HCT116 (cell line): ENCODE measurements at regions not wholly inside any gene's neighbourhood (a gene's known extent, or its start where the extent isn't known, plus 50 kb on each side); places are given as distances from the start of the nearest gene placed in this dataset.

ENCODE experiments used
- ATAC-seq: fragments of 200-7000 bp; cut with Tn5 transposase; 2 replicates; pipeline ENCODE4 v1.9.1; 2020; ENCODE audit warnings: mild to moderate bottlenecking, moderate library complexity
- BruUV-seq: library from RNA; stranded (reverse); fragments of 400-500 nt; replicated peaks from 2 replicates; lab custom pipeline; 2021; lab: Mats Ljungman, UMichigan
- CTCF ChIA-PET: fragments of 300-600 bp; sonication (Branson Sonifier 250); formaldehyde crosslinking; loops from one replicate; lab custom pipeline; 2021; ENCODE audit warnings: antibody characterized with exemption; lab: Charles Lee
- POLR2A ChIA-PET: fragments of 300-600, 350-600 bp; sonication (Branson Sonifier 250); formaldehyde crosslinking; loops from one replicate; lab custom pipeline; 2021; ENCODE audit warnings: antibody characterized with exemption; lab: Charles Lee
- RAD21 ChIA-PET, 2 experiments: fragments of 300-600 bp; sonication (Branson Sonifier 250); formaldehyde crosslinking; loops; one replicate each; lab custom pipeline; 2023; ENCODE audit warnings: low total read pairs in 2 of 2; ENCODE audit not compliant: uncharacterized antibody in 2 of 2, unreplicated experiment in 2 of 2, low non-redundant PET in 1 of 2; lab: Charles Lee
- DNase-seq: peaks from one replicate; pipeline ENCODE4 v3.0.0-alpha.2; 2010; ENCODE audit warnings: low read depth, low spot score
- H2AFZ ChIP-seq: fragments of 200-600 bp; shearing (Covaris generic), sonication (generic); 2 replicates; pipeline ENCODE4 v1.6.1; 2017; ENCODE audit warnings: low read depth, mixed run types, mixed read lengths, antibody characterized with exemption, low read length; ENCODE audit not compliant: poor library complexity, severe bottlenecking
- H3K27ac ChIP-seq: 2 replicates; pipeline ENCODE4 v1.5.1; 2012; ENCODE audit warnings: low read depth, low read length
- H3K27me3 ChIP-seq: fragments of 200-600 bp; sonication (generic); 2 replicates; pipeline ENCODE4 v1.6.1; 2016; ENCODE audit warnings: mixed run types, low read length, mixed read lengths; ENCODE audit not compliant: insufficient read depth
- H3K36me3 ChIP-seq, 2 experiments: fragments of 200-500 bp in 1 of 2; fragments of 200-600 bp in 1 of 2; sonication (Bioruptor generic) in 1 of 2; sonication (generic) in 1 of 2; 2 replicates each; pipeline versions ENCODE4 v1.5.1 to v1.6.1; 2014 to 2016; ENCODE audit warnings: low read length in 2 of 2, inconsistent platforms in 1 of 2, mixed read lengths in 1 of 2, mixed run types in 1 of 2; ENCODE audit not compliant: insufficient read depth in 2 of 2, control insufficient read depth in 1 of 2
- H3K4me1 ChIP-seq, 2 experiments: fragments of 200-600 bp in 1 of 2; sonication (generic) in 1 of 2; 2 replicates each; pipeline versions ENCODE4 v1.5.1 to v1.6.1; 2012 to 2017; ENCODE audit warnings: low read length in 2 of 2, inconsistent platforms in 1 of 2, mild to moderate bottlenecking in 1 of 2, mixed read lengths in 1 of 2, mixed run types in 1 of 2, moderate library complexity in 1 of 2; ENCODE audit not compliant: insufficient read depth in 2 of 2, control insufficient read depth in 1 of 2
- H3K4me2 ChIP-seq: fragments of 200-600 bp; sonication (generic); 2 replicates; pipeline ENCODE4 v1.6.1; 2017; ENCODE audit warnings: mixed run types, low read length, mixed read lengths
- H3K4me3 ChIP-seq, 2 experiments: fragments of 200-600 bp in 1 of 2; sonication (generic) in 1 of 2; replicated peaks in 1 of 2; 2 replicates each; pipeline ENCODE4 v1.5.1; 2011 to 2016; ENCODE audit warnings: low read length in 2 of 2, control low read depth in 1 of 2, low read depth in 1 of 2, mild to moderate bottlenecking in 1 of 2, mixed read lengths in 1 of 2, mixed run types in 1 of 2
- H3K79me2 ChIP-seq: fragments of 200-600 bp; sonication (generic); 2 replicates; pipeline ENCODE4 v1.6.1; 2017; ENCODE audit warnings: mild to moderate bottlenecking, mixed run types, low read length, moderate library complexity, mixed read lengths; ENCODE audit not compliant: insufficient read depth
- H3K9ac ChIP-seq: fragments of 200-600 bp; sonication (generic); 2 replicates; pipeline ENCODE4 v1.6.1; 2016; ENCODE audit warnings: low read length, mixed read lengths
- H3K9me2 ChIP-seq: fragments of 200-600 bp; sonication (generic), shearing (Covaris generic); 2 replicates; pipeline ENCODE4 v1.6.1; 2017; ENCODE audit warnings: mixed run types, mild to moderate bottlenecking, moderate library complexity; ENCODE audit not compliant: insufficient read depth
- H3K9me3 ChIP-seq, 2 experiments: fragments of 200-500 bp in 1 of 2; fragments of 200-600 bp in 1 of 2; sonication (Bioruptor generic) in 1 of 2; sonication (generic) in 1 of 2; 2 replicates each; pipeline ENCODE4 v1.6.1; 2014 to 2017; ENCODE audit warnings: low read length in 2 of 2, mixed read lengths in 2 of 2, inconsistent platforms in 1 of 2, low read depth in 1 of 2, mild to moderate bottlenecking in 1 of 2, mixed run types in 1 of 2, moderate library complexity in 1 of 2; ENCODE audit not compliant: control insufficient read depth in 1 of 2, insufficient read depth in 1 of 2
- H4K20me1 ChIP-seq: fragments of 200-600 bp; sonication (generic), shearing (Covaris generic); 2 replicates; pipeline ENCODE4 v1.6.1; 2017; ENCODE audit warnings: mixed run types, mild to moderate bottlenecking, moderate library complexity; ENCODE audit not compliant: insufficient read depth
- ATF3 ChIP-seq: IDR thresholded peaks from 2 replicates; pipeline ENCODE4 v1.6.1; 2012
- CBX3 ChIP-seq: IDR thresholded peaks from 2 replicates; pipeline ENCODE4 v1.6.1; 2012; ENCODE audit warnings: low read depth
- CEBPB ChIP-seq: IDR thresholded peaks from 2 replicates; pipeline ENCODE4 v1.6.1; 2012; ENCODE audit warnings: low read depth
- EGR1 ChIP-seq: IDR thresholded peaks from 2 replicates; pipeline ENCODE4 v1.6.1; 2012; ENCODE audit warnings: low read depth
- EZH2 ChIP-seq: fragments of 200-600 bp; sonication (generic); IDR thresholded peaks from 2 replicates; pipeline ENCODE4 v1.6.1; 2017; ENCODE audit warnings: antibody characterized with exemption, mixed run types
- EZH2phosphoT487 ChIP-seq: fragments of 200-600 bp; IDR thresholded peaks from 2 replicates; pipeline ENCODE4 v1.6.1; 2018; ENCODE audit warnings: antibody characterized with exemption, borderline replicate concordance
- MAX ChIP-seq: IDR thresholded peaks from 2 replicates; pipeline ENCODE4 v1.6.1; 2012
- POLR2A ChIP-seq: IDR thresholded peaks from 2 replicates; pipeline ENCODE4 v1.7.0; 2011; ENCODE audit warnings: borderline replicate concordance; ENCODE audit not compliant: insufficient read depth, insufficient read length; ENCODE audit errors: extremely low read depth
- RAD21 ChIP-seq: IDR thresholded peaks from 2 replicates; pipeline ENCODE4 v1.6.1; 2012; ENCODE audit warnings: low read depth, mild to moderate bottlenecking
- SP1 ChIP-seq: IDR thresholded peaks from 2 replicates; pipeline ENCODE4 v1.6.1; 2012; ENCODE audit warnings: low read depth
- SRF ChIP-seq: IDR thresholded peaks from 2 replicates; pipeline ENCODE4 v1.6.1; 2012; ENCODE audit warnings: low read depth
- TCF7L2 ChIP-seq: IDR thresholded peaks from 2 replicates; pipeline ENCODE4 v1.7.0; 2011; ENCODE audit warnings: borderline replicate concordance, inconsistent platforms; ENCODE audit not compliant: insufficient read depth, insufficient read length; ENCODE audit errors: extremely low read depth
- ZBTB33 ChIP-seq: IDR thresholded peaks from 2 replicates; pipeline ENCODE4 v1.6.1; 2011; ENCODE audit warnings: mild to moderate bottlenecking, low read length, moderate library complexity; ENCODE audit not compliant: insufficient replicate concordance; ENCODE audit errors: extremely low read depth
- ZFX ChIP-seq: fragments of 450-650 bp; IDR thresholded peaks from 2 replicates; pipeline ENCODE4 v1.6.1; 2017
- ZNF274 ChIP-seq: fragments of 200-500 bp; sonication (Bioruptor generic); IDR thresholded peaks from 2 replicates; pipeline ENCODE4 v1.6.1; 2014; ENCODE audit warnings: mild to moderate bottlenecking, low read depth, low read length, inconsistent platforms
- intact Hi-C: fragments of 100-400 bp; cut with micrococcal nuclease; formaldehyde crosslinking; loops from 2 replicates; pipeline ENCODE4 v1.10.0; 2022

GRCh38 chr1:81573458-81573857 is 227.3 kb upstream of the ADGRL2 start:
- RAD21 ChIA-PET: no interaction called here
- no peaks in the 10 kb centered on the region for H3K36me3 ChIP-seq
- H3K27ac ChIP-seq: no peak overlapping the region
- H4K20me1 ChIP-seq: no peaks in the 10 kb centered on the region
- H3K79me2 ChIP-seq: no peaks in the 10 kb centered on the region
- TF ChIP-seq SP1: no peak
- no peak for TF ChIP-seq EZH2
- TF ChIP-seq ZFX: no peak
- no peak for TF ChIP-seq CBX3
- TF ChIP-seq RAD21: no peak
- no peak for TF ChIP-seq ZNF274
- TF ChIP-seq ZBTB33: no peak
- no peak for TF ChIP-seq SRF
- TF ChIP-seq MAX: no peak
- TF ChIP-seq EZH2phosphoT487: no peak
- TF ChIP-seq POLR2A: no peak
- no peak for TF ChIP-seq CEBPB
- no peak for TF ChIP-seq ATF3
- TF ChIP-seq TCF7L2: no peak
- TF ChIP-seq EGR1: no peak
- no peak overlapping the region for H3K4me2 ChIP-seq
- DNase-seq: no peak
- H3K4me1 ChIP-seq: no peaks in the 10 kb centered on the region
- H3K9me3 ChIP-seq: no peaks in the 10 kb centered on the region
- no peak overlapping the region for H3K9ac ChIP-seq
- no peak overlapping the region for H3K4me3 ChIP-seq
- intact Hi-C loops: no loop called here
- ATAC-seq: no peak
- POLR2A ChIA-PET: no interaction called here
- H3K27me3 ChIP-seq: no peaks in the 10 kb centered on the region
- CTCF ChIA-PET: no interaction called here
- no peaks in the 10 kb centered on the region for H3K9me2 ChIP-seq
- H2AFZ ChIP-seq: no peak overlapping the region
- BruUV-seq: no TSS peak
